Naive thymus-derived CD8-positive, alpha-beta T cell (primary cell): ENCODE measurements at regions not wholly inside any gene's neighbourhood (a gene's known extent, or its start where the extent isn't known, plus 50 kb on each side); places are given as distances from the start of the nearest gene placed in this dataset.

ENCODE experiments used
- ATAC-seq, 2 donors: fragments of 150-1000 bp; cut with Tn5 transposase in 1 of 2; sonication (Bioruptor Pico), chemical (Tn5 transposase) in 1 of 2; 1 replicate in 1 of 2; 2 replicates in 1 of 2; pipeline ENCODE4 v1.10.0; 2021; ENCODE audit warnings: mild to moderate bottlenecking in 2 of 2, moderate library complexity in 2 of 2
- POLR2A ChIA-PET: fragments of 350-600 bp; sonication (Branson Sonifier 250); formaldehyde crosslinking; loops from one replicate; lab custom pipeline; 2021; ENCODE audit warnings: antibody characterized with exemption; lab: Charles Lee
- DNase-seq, 10 donors: peaks; one replicate each; pipeline versions ENCODE4 v3.0.0 to v3.0.0-alpha.2; 2020 to 2022
- H3K27ac Mint-ChIP-seq, 10 donors: one replicate each; pipeline ENCODE4 v1.8.0; 2020 to 2022; ENCODE audit warnings: mild to moderate bottlenecking in 10 of 10, mixed read lengths in 10 of 10, moderate library complexity in 4 of 10, inconsistent platforms in 1 of 10
- H3K27me3 Mint-ChIP-seq, 5 donors: one replicate each; pipeline ENCODE4 v1.8.0; 2021 to 2022; ENCODE audit warnings: mixed read lengths in 5 of 5
- H3K36me3 Mint-ChIP-seq, 3 donors: one replicate each; pipeline ENCODE4 v1.8.0; 2020 to 2022; ENCODE audit warnings: mixed read lengths in 3 of 3, mild to moderate bottlenecking in 2 of 3, inconsistent platforms in 1 of 3
- H3K4me1 Mint-ChIP-seq, 4 donors: one replicate each; pipeline ENCODE4 v1.8.0; 2021 to 2022; ENCODE audit warnings: mixed read lengths in 4 of 4
- H3K4me3 Mint-ChIP-seq, 10 donors: one replicate each; pipeline ENCODE4 v1.8.0; 2020 to 2022; ENCODE audit warnings: mild to moderate bottlenecking in 10 of 10, mixed read lengths in 10 of 10, moderate library complexity in 6 of 10, inconsistent platforms in 1 of 10
- H3K9me3 Mint-ChIP-seq, 9 donors: one replicate each; pipeline ENCODE4 v1.8.0; 2020 to 2022; ENCODE audit warnings: mixed read lengths in 9 of 9, mild to moderate bottlenecking in 3 of 9, inconsistent platforms in 1 of 9, moderate library complexity in 1 of 9

DNA sequence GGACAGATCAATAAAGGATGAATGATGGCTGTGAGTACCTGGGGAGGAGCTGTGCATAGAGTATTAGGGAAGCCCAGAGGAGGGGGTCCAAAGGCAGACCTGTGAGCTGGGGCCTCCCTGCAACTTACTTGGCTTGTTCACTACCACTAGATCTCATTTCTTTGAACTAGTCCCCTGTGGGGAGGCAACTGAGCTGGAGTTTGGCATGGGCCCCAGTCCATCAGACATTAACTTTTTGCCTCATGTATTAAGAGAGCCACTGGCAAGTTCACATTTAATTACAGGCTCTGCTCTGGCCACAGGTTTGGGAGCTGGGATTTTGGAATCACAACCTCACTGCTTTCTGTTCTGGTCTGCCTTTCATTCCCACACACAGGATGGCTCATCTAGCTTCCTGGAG lies 254.1 kb downstream of the PRL start:
- no peak overlapping the region for H3K27ac Mint-ChIP-seq
- no peak overlapping the region for H3K4me3 Mint-ChIP-seq
- H3K36me3 Mint-ChIP-seq, result peaks cover 0 to 9% (median 2%) of the 10 kb centered on the region in 3 donors
- ATAC-seq (no peak), DNase-seq (no peak)
- peaks cover 0 to 7% (median 0%) of the 10 kb centered on the region in 5 donors for H3K27me3 Mint-ChIP-seq
- peaks cover 4 to 11% (median 7%) of the 10 kb centered on the region in 4 donors for H3K4me1 Mint-ChIP-seq
- H3K9me3 Mint-ChIP-seq, result peaks cover 2 to 22% (median 10%) of the 10 kb centered on the region in 9 donors
- POLR2A ChIA-PET, result no interaction called here

DNA sequence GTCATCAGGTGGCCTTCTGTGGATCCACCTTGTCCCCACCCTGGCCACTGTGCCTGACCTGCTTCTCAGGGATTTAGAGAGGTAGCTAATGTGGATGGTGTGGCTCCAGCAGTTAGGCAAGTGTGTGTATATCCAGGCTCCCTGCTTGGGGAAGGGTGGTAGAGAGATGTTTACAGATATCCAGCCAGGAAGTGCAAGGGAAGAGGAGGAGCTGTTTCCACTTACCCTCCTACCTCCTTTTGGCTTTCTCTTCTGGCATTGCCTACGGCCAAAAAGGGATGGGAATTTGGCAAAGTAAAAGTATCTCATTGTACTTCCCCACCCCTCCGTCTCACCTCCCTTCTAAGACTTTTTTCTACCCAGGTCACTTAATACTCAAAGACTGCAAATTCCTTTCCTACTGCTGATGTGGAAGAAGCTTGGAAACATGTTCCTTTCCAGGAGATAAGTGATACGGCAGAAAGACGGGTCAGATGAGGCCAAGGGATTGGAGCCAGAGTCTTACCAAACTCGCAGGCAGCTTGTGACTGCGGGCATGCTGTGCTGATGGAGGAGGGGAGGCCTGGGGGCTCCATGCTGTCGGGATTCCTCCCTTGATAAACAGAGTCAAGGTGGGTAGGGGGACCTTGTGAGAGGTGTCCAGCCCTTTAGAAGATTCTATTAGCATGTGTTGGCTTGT lies 253.4 kb downstream of the PRL start:
- no peak for DNase-seq
- Mint-ChIP-seq H3K4me3 (no peak overlapping the region), H3K36me3 (peaks cover 0 to 9% (median 2%) of the 10 kb centered on the region in 3 donors), H3K9me3 (peaks cover 2 to 20% (median 10%) of the 10 kb centered on the region in 9 donors), H3K27ac (peak overlapping the region in 1 of 10 donors; percentile 5), H3K27me3 (peaks cover 0 to 3% (median 0%) of the 10 kb centered on the region in 5 donors), H3K4me1 (peaks cover 4 to 11% (median 7%) of the 10 kb centered on the region in 4 donors)
- POLR2A ChIA-PET, result no interaction called here
- ATAC-seq, result no peak

DNA sequence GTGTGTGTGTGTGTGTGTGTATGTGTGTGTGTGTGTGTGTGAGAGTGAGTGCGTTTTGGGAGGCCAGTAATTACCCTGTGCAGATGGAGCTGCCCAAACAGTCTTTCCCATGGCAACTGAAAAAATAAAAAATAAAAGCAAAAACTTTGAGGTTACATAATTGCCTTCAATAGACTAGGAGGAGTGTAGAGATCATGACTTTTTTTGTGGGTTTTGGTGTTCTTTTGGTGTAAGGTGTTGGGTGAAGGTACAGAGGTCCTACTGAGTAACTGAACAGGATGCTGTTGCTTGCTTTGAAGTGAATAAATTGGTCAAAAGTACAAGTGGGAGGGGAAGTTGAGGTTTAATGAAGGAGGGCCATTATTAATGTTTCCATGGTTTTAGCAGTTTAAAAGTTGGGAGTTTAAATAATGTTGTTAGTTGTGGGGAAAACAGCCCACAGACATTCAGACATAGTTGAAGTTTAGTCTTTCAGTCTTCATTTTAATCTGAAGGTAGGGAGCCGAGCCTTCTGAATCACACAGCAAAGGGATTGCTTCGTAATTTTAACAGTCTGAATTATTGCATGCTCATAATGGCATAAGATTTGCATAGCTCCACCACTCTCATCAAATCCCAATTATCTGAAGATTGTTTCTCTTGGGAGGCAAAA lies 251.4 kb downstream of the PRL start:
- Mint-ChIP-seq H3K9me3 (peaks cover 0 to 8% (median 3%) of the 10 kb centered on the region in 9 donors), H3K27ac (peak overlapping the region in 7 of 10 donors; percentile 13 to 80 (median 55)), H3K4me3 (peak overlapping the region in 5 of 10 donors; percentile 0 to 58 (median 22)), H3K36me3 (peaks cover 0 to 3% (median 0%) of the 10 kb centered on the region in 3 donors), H3K27me3 (no peaks in the 10 kb centered on the region), H3K4me1 (peaks cover 4 to 11% (median 7%) of the 10 kb centered on the region in 4 donors)
- DNase-seq (peak in 3 of 10 donors; percentile 38 to 67 (median 57)), ATAC-seq (peak; percentile 63 to 83)
- POLR2A ChIA-PET, result no interaction called here

DNA sequence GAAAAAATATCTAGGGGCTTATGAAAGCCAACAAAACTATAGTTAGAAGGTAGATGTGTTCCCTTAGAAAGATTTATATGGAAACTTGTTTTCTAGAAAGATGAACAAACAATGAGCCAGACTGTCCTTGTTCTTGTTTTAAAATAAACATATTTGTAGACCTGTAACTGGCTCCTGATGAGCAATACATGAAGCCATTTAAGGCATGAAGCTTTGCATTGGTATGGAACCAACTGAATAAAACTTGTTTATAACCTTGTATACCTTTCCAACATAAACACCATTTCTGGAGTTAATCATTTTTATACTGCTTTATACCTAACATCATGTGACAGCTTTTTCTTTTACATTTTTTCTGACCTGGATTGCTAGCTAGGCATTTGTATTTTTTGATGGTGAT lies 247.8 kb downstream of the PRL start:
- Mint-ChIP-seq H3K9me3 (peaks cover 0 to 9% (median 0%) of the 10 kb centered on the region in 9 donors), H3K4me3 (no peak overlapping the region), H3K27me3 (no peaks in the 10 kb centered on the region), H3K36me3 (no peaks in the 10 kb centered on the region), H3K27ac (no peak overlapping the region), H3K4me1 (peaks cover 4 to 11% (median 7%) of the 10 kb centered on the region in 4 donors)
- DNase-seq (no peak), ATAC-seq (no peak)
- POLR2A ChIA-PET, result no interaction called here

DNA sequence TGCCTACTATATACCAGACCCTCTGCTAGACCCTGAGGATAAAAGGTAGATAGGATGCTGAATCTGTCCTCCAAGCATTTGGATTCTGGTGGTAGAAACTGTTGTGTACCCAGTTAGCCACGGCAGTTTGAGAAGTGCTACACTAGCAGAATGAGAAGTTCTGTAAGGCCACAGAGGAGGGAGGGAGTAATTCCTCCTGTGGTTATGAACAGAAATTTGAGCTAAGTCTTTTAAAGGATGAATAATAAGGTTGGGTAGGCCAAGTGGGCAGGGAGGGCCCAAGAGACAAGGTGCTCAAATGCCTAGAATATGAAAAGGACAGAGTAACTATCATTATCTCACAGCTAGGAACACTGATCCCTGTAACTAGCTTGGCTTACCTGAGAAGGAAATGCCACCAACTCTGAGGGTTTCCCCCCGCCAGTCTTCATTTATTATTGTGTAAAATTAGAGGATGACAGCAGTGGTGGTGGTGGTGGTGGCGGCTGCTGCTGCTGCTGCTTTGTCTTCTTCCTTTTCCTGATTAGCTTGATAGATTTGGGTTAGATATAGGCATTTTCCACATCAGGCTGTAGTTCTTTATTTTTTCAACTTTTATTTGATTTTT lies 243.3 kb downstream of the PRL start:
- peak in 1 of 10 donors; percentile 10 for DNase-seq
- Mint-ChIP-seq H3K9me3 (peaks cover 0 to 9% (median 0%) of the 10 kb centered on the region in 9 donors), H3K27ac (peak overlapping the region in 2 of 10 donors; percentile 24 to 52), H3K4me3 (no peak overlapping the region), H3K27me3 (no peaks in the 10 kb centered on the region), H3K4me1 (peaks cover 0 to 2% (median 0%) of the 10 kb centered on the region in 4 donors), H3K36me3 (no peaks in the 10 kb centered on the region)
- POLR2A ChIA-PET, result interaction anchor here (0.7 kb wide), 1 partner anchor 247 kb away, joined by 5 read pairs; no protein-coding TSS in a partner anchor
- ATAC-seq, result no peak

DNA sequence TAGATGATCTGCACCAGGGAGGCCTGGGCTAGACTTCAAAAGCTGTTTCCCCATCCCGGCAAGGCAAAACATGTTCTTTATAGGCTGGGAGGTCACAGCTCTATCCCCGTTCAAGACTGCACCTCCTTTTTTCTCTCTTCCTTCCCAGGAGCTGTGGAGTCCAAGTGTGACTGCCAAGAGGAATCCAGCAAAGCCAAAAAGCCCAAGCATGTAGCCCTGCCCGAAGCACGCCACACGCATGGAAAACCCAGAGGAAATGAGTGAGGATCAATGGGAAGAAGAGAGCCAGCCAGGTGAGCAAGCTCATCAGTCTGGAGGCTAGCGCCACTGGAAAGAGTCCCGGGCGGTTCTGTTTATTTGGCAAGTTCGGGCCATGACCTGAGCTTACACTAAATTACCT lies 240.4 kb downstream of the PRL start:
- Mint-ChIP-seq H3K4me1 (peaks cover 3 to 10% (median 6%) of the 10 kb centered on the region in 4 donors), H3K36me3 (no peaks in the 10 kb centered on the region), H3K4me3 (no peak overlapping the region), H3K27me3 (no peaks in the 10 kb centered on the region), H3K9me3 (peaks cover 0 to 8% (median 0%) of the 10 kb centered on the region in 9 donors), H3K27ac (no peak overlapping the region)
- ATAC-seq (no peak), DNase-seq (no peak)
- POLR2A ChIA-PET, result no interaction called here

DNA sequence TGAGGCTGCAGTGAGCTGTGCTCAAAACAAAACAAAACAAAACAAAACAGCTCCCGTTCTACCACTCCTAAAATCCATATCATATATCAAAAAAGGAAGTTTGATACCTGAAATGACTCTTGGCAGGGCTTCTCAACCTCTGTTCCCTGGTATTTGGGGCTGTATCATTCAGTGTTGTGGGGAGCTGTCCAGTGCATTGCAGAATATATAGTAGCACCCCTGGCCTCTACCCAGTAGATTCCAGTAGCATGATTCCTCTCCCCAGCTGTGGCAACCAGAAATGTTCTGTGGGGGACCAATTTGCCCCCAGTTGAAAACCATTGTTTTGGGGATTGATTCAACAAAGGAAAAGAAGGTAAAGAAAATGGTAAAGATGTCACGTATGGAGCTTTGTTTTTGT lies 238.9 kb downstream of the PRL start:
- Mint-ChIP-seq H3K9me3 (no peaks in the 10 kb centered on the region), H3K27ac (no peak overlapping the region), H3K36me3 (no peaks in the 10 kb centered on the region), H3K27me3 (no peaks in the 10 kb centered on the region), H3K4me3 (no peak overlapping the region), H3K4me1 (peaks cover 7 to 19% (median 14%) of the 10 kb centered on the region in 4 donors)
- POLR2A ChIA-PET, result no interaction called here
- DNase-seq, result no peak
- no peak for ATAC-seq

DNA sequence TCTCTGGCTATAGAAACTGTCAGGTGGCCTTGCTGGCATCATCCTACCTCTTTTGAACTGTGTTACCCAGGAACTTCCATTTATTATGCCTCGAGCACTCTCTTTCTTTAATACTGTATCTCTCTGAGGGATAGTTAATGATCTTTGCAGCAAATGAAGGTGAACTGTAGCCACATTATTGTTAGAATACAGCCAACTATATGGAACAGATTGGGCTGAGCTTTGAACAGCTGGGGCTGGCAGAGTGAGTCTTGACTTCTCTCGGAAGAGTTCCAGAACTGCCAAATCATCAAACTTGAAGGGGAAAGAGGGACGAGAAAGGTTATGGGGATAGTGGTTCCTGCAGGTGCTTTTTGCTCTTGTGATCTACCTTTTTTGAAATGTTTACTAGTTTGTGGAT lies 237.7 kb downstream of the PRL start:
- Mint-ChIP-seq H3K27ac (no peak overlapping the region), H3K36me3 (no peaks in the 10 kb centered on the region), H3K27me3 (no peaks in the 10 kb centered on the region), H3K4me3 (no peak overlapping the region), H3K4me1 (peaks cover 12 to 24% (median 20%) of the 10 kb centered on the region in 4 donors), H3K9me3 (no peaks in the 10 kb centered on the region)
- ATAC-seq, result no peak
- POLR2A ChIA-PET, result no interaction called here
- no peak for DNase-seq

DNA sequence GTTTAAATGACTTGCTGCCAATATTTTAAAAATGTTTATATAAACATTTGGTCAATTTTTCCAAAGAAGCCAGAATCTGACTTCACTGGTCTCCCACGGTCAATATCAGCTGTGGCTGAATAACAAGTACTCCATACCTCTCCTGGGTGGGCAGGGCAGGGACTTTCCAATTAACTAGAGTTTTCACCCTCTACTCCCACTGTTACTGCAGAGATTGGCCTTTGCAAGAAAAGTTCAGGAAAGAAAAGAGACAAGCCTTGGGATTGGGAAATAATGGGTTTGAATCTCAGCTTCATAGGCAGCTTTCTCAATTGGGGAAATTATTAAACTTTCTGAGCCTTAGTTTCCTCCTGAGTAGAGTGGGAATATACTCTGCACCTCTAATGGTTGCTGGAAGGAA lies 236.9 kb downstream of the PRL start:
- DNase-seq, result no peak
- H3K4me3 Mint-ChIP-seq, result no peak overlapping the region
- H3K27me3 Mint-ChIP-seq, result no peaks in the 10 kb centered on the region
- no peaks in the 10 kb centered on the region for H3K36me3 Mint-ChIP-seq
- peaks cover 12 to 24% (median 20%) of the 10 kb centered on the region in 4 donors for H3K4me1 Mint-ChIP-seq
- no peak overlapping the region for H3K27ac Mint-ChIP-seq
- no peak for ATAC-seq
- H3K9me3 Mint-ChIP-seq, result no peaks in the 10 kb centered on the region
- POLR2A ChIA-PET, result no interaction called here

DNA sequence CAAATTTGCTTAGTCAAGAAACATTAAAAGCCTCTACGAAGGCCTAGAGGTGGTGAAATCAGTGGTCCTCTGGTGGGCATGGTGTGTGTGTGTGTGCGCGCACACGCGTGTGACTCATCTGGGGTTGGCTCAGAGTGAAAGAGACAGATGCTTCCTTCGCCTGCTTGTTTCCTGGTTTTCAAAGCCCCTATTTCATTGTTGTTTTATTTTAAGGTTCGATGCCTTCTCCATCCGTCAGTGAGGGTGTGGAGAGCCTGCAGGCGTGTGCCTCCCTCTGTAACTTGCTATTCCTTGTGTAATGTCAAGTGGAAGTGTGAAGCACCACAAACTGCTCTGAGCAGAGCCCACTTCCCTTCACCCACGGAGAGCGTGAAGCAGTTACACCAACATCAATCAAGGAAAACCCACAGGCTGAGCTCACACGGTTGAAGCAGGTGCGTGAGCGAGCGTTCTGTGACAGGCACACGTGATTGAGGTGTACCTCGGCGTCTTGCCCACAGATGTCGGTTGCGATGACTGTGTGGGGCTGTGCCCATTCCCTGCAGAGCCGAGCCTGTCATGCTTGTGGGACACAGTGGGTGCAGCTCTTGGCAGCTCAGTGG lies 233.9 kb downstream of the PRL start:
- ATAC-seq (peak; percentile 90 to 92), DNase-seq (peak; percentile 27 to 85 (median 64))
- no peaks in the 10 kb centered on the region for H3K9me3 Mint-ChIP-seq
- peak overlapping the region; percentile 58 to 84 (median 74) for H3K4me3 Mint-ChIP-seq
- no peaks in the 10 kb centered on the region for H3K27me3 Mint-ChIP-seq
- H3K36me3 Mint-ChIP-seq, result no peaks in the 10 kb centered on the region
- peaks cover 12 to 24% (median 20%) of the 10 kb centered on the region in 4 donors for H3K4me1 Mint-ChIP-seq
- POLR2A ChIA-PET, result no interaction called here
- peak overlapping the region; percentile 57 to 95 (median 82) for H3K27ac Mint-ChIP-seq

DNA sequence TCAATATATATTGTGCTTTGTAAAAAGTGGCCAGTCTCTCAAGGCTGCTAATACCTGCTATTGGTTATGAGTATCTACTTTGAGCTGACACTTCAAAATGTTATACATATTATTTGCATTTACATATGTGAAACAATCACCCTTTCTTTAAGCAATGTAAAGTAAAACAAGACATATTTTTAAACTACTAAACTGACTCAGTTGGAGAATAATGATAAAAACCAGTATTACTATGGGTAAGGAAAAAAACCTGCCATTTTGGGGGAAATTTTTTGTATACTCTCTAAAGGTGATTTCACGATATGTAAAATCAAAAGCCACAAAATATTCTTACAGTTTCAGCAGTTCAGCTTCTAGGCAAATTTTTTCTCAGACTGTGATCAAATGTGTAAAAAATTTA lies 232.3 kb downstream of the PRL start:
- ATAC-seq, result no peak
- H3K27me3 Mint-ChIP-seq, result no peaks in the 10 kb centered on the region

DNA sequence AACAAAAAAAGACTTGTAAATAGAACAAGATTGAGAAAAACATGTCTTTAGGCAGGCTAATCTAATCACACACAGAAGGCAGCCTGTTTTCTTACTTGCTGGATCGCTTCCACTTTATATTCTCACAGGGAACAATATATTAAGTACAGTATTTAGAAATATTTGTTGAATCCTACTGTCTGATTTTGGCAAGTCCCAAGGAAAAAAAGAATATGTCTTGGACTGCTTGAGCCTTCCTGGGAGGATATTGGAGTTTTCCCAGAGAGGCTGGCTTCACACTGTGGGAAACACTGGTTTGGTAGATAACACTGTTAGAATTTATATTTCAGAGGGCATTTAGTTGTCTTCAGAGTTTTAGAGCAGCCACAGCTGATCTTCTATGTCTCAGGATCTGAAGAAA lies 229.7 kb downstream of the PRL start:
- H3K27ac Mint-ChIP-seq, result peak overlapping the region in 1 of 10 donors; percentile 29
- H3K9me3 Mint-ChIP-seq, result no peaks in the 10 kb centered on the region
- H3K36me3 Mint-ChIP-seq, result no peaks in the 10 kb centered on the region
- H3K4me1 Mint-ChIP-seq, result peaks cover 9 to 15% (median 11%) of the 10 kb centered on the region in 4 donors
- H3K4me3 Mint-ChIP-seq, result no peak overlapping the region
- POLR2A ChIA-PET, result no interaction called here
- DNase-seq, result no peak
- no peak for ATAC-seq
- H3K27me3 Mint-ChIP-seq, result no peaks in the 10 kb centered on the region

More for the DNA sequence above, 232.3 kb downstream of the PRL start:
- Mint-ChIP-seq H3K36me3 (no peaks in the 10 kb centered on the region), H3K4me3 (no peak overlapping the region), H3K9me3 (no peaks in the 10 kb centered on the region), H3K4me1 (peaks cover 12 to 20% (median 19%) of the 10 kb centered on the region in 4 donors), H3K27ac (no peak overlapping the region)
- POLR2A ChIA-PET, result no interaction called here
- no peak for DNase-seq
